GM18498 (cell line): ENCODE measurements at regions not wholly inside any gene's neighbourhood (a gene's known extent, or its start where the extent isn't known, plus 50 kb on each side); places are given as distances from the start of the nearest gene placed in this dataset.

Experiments used
- ATAC-seq: cut with Tn5 transposase; IDR thresholded peaks from one replicate; pipeline ENCODE4 v1.9.1; 2021; ENCODE audit warnings: mild to moderate bottlenecking, moderate library complexity; ENCODE audit not compliant: unreplicated experiment

DNA sequence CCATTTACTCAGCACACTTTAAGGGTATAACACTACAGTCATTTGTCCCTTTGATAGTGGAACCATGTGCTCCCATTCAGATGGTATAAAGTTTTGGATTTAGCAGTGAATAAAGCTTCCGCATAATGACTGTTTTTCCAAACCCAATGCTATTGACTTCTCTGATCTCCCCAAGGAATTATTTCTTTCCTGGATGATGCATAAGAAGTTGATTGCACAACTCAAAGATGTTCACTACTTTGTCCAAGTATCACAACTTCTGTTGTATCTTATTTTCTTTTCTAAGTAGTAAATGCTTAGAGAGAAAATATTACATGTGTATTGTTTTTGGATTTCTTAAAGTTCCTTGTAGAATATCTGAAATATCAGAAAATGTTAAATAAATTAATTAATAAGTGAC is 300.2 kb downstream of the GPM6A start:
- ATAC-seq, result no peak

DNA sequence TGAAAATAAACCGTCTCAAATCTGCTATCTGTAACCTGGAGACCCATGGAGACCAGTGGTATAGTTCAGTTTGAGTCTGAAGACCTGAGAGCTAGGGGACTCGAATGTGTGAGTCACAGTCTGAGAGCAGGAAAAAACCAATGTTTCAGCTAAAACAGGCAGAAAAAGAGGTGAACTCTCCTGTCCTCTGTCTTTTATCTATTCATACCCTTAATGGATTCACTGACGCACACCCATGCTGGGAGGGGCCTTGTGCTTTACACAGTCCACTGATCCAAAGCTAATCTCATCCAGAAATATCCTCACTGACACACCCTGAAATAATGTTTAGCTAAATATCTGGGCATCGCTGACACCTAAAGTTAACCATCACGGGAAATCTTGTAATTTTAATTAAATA is 297.9 kb downstream of the GPM6A start:
- no peak for ATAC-seq

DNA sequence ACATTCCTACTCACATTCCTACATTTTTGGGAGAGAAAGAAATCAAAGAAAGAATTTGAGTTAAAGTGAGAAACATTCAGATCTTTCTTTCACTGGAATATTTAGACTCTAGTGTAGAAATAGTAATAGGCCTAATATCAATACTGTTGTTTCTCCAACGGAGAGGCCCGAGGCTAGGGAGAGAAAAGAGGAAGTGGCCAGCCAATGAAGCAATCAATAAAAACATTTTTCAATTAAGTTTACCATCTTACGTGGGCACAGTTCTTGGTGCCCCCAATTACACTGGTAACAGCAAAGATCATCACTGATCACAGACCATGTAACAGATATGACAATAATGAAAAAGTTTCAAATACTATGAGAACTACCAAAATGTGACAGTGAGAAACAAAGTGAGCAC is 281.4 kb downstream of the GPM6A start:
- ATAC-seq, result no peak

DNA sequence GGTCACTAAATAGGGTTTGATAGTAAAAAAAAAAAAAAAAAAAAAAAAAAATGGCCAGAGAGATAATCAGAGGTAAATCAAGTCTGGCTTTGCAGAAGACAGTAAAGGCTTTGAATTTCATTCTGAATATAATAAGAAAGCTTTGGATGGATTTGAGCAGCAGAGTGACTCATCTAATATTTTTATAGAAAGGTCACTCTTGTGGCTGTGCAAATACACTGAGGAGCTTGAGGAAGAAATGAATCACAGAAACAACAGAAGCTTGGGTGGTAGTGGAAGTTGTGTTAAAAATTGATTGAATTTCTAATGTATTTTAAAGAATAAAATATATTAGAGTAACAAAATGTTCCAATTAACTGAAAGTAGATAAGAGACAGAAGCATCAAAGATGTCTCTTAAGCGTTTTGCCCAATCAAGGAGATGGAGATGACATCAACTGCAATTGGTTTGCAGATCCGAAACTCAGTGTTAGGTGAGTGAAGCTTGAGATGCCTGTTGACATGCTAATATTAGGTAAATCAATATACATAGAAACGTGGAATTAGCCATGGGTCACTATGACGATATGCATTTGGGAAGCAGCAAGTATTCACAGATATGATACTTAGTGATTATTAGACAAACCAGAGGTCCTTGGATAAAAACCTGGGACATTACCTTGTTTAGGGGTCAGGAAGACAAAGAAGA is 280.5 kb downstream of the GPM6A start:
- ATAC-seq, result no peak

DNA sequence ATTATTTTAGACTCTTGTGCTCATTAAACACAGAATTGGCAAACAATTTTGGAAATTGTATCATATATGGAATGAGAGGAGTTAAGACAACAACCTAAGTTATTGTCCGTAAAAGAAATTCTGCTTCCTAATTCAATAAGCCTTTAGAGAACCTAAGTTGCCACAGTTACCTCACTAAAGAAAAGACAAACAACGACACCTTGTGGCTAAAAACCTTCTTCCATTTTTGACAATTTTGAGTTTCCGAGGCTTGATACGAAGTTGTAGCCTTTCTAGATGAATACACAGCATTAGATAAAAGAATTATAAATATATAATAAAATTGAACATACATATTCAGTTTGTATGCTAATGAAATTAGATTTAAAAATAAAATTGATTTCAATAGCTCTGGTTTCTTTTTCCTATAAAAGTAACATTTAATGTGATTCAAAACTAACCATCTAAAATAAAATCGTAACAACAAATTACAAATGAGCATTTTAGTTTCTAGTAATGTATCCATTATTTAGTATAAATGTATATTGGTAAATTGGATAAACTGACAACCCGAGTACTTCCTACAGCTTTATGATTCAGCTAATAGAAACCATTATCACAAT is 275.1 kb downstream of the GPM6A start:
- ATAC-seq, result no peak

- no peak for ATAC-seq
These were observed 272.6 kb downstream of the GPM6A start for GRCh38 chr4:175539498-175539897.

DNA sequence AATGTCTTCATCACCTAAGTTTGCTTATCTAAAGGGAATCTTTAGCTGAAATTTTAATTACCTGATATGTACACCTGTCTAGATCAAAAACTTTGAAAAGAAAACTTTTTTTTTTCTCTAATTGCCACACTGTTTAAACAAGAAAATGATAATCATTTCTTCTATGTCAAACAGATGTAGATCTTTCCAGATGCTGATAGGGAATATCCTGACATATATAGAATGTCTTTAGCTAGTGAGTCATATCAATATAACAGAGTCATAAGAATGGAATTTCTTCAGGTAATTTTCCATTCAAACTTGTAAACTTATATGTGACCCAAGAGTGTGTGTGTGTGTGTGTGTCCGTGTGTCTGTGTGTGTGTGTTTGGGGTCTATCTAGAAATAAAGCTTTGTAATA is 271.9 kb downstream of the GPM6A start:
- ATAC-seq, result no peak

- no peak for ATAC-seq
These were observed 271.3 kb downstream of the GPM6A start for GRCh38 chr4:175540732-175541131.

- no peak for ATAC-seq
These were observed 269.3 kb downstream of the GPM6A start for GRCh38 chr4:175542786-175543185.

GRCh38 chr4:175559126-175559525 is 252.9 kb downstream of the GPM6A start:
- ATAC-seq, result no peak

DNA sequence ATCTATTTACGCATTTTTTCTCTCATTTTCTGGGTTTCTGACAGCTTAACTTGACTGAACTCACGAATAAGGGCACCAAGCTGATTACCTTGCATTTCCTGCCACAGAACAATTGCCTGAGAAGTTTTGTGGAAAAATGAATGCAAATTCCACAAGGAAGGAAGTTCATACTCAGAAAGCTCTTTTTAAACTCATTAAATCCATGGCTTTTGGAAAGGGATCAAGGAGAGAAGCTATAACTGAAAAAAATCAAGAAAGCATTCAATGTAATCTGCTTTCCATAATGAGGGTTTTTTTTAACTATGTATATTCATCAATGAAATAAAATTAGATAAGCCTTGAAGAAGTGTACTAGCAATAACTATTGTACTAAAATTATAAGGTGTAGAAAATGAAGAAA is 252.5 kb downstream of the GPM6A start:
- ATAC-seq, result no peak

DNA sequence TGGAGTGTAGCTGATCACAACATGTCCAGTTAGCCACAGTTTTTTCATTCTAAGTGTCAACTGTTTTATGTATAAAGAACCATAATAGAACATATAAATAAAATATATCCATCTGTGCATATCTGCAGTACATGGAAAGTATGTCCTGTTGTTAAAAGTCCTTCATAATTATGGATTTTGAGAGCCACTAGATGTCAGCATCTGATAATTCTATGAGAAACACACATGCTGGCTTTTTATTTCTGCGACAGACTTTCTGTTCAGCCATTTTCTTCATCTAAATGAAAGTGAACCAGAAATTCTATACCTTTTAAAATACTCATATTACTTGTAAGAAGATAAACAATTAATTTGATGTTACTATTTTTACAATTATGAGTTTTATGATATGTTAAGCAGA is 251.5 kb downstream of the GPM6A start:
- ATAC-seq, result no peak

GRCh38 chr4:175561696-175562095 is 250.4 kb downstream of the GPM6A start:
- no peak for ATAC-seq

- ATAC-seq, result no peak
These were observed 250.0 kb downstream of the GPM6A start for GRCh38 chr4:175562111-175562510.

- no peak for ATAC-seq
These were observed 249.5 kb downstream of the GPM6A start for GRCh38 chr4:175562542-175562941.
